ENCODE measurements at regions not wholly inside any gene's neighbourhood (a gene's known extent, or its start where the extent isn't known, plus 50 kb on each side); places are given as distances from the start of the nearest gene placed in this dataset.
"Not testable (repeated sequence)": the region's sequence is repeated elsewhere in the genome, so short reads cannot be mapped to it uniquely, and the experiment has no call there.

- not testable (repeated sequence) for FAIRE-seq
Measured at GRCh38 chr15:29648415-29648814, 173.9 kb downstream of the TJP1 start.

DNA sequence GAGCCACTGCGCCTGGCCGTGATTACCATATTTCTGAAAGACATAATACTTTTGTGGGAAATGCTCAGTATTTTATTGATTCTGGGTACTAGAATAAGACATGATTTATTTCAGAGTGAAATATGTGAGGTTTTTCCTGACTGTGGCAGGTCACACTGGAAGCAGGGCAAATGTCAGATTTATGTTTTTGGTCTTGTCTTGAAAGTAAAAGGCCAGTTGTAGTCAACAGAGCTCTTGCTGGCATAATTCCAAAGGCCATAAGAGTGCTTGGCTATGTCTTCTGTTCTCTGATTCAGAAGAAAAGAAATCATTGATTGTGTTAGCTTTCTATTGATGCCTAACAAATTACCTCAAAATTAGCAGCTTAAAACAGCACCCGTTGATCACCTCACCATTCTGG, 176.4 kb downstream of the TJP1 start:
- no peak for FAIRE-seq

- not testable (repeated sequence) for FAIRE-seq
Measured at GRCh38 chr15:29644361-29644760, 177.9 kb downstream of the TJP1 start.

- FAIRE-seq, result no peak
Measured at GRCh38 chr15:29638781-29639180, 183.5 kb downstream of the TJP1 start.

- FAIRE-seq, result no peak
Measured at GRCh38 chr15:29638011-29638410, 184.3 kb downstream of the TJP1 start.

GRCh38 chr15:29637555-29637954, 184.7 kb downstream of the TJP1 start:
- no peak for FAIRE-seq

GRCh38 chr15:29636921-29637320, 185.3 kb downstream of the TJP1 start:
- no peak for FAIRE-seq

GRCh38 chr15:29636140-29636539, 186.1 kb downstream of the TJP1 start:
- FAIRE-seq, result no peak

DNA sequence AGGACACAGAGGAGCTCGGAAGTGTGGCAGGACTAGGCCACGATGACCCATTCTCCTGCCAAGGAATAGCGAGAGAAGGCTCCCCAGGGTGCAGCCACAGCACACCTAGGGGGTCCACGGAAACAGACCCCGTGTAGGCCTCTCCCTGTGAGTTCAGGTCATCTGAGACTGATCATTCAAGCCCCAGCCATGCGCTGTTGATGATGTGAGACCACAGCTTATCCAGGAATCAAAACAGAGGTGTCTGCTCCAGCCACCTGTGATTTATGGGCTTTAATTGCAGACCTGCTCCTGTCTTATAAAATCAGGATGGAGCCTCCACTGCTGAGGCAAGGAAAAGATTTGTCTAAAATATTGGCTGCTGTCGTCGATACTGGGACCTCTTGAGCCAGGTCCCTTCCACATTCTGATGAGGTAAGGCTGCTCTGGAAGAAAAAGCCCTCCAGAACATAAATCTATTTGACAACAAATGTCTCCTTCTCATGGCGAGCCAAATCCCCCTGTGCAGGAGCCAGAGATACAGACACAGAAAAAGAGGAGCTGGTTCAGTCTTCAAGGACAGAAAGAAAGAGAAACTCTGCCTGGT, 186.7 kb downstream of the TJP1 start:
- no peak for FAIRE-seq

DNA sequence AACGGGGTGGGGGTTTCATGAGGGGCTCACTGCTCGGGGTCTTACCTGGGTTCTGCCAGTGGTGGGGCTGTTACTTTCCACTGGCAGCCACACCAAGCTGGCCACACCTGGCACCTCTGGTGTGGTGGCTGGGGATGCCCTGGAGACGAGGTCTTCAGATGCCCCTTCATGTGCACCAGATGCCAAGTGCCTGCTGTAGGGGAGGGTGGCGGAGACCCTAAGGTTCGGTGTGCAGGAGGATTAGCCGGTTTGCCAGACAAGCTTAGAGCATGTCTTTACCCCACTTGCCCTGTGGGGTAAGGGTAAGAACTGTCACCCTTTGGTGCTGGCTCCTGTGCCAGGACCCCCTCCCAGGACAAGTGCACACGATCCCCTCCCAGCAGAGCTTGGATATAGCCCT, 188.3 kb downstream of the TJP1 start:
- FAIRE-seq, result no peak

DNA sequence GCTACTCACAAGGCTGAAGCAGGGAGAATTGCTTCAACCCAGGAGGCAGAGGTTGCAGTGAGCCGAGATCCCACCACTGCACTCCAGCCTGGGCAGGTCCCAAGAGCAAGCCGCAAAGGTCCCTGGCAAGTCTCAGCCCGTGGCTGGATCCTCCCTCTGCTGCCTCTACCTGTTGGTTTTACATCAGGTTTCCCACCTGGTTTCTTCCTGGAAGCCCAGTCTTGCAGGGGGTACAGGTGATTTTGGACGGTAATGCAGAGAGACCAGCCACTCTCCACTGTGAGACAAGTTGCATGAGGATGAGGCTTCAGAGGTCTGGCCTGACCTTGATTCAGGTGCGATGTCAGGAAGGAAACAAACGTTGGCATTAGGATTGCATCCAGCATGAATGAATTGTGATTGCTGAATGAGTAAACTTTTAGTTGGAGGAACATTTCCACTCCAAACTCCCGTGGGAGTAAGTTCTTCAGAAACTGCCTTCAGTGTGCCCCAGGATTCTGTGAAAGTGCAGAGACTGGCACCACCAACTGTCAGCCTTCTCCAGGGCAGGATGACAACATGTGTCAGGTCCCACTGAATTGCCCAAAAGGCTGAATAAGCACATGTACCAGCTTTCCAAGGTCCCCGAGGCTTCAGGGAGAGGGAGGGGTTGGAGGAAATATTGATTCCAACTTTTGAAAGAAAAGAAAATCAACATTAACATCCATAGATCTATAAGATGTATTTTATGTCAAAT, 189.4 kb downstream of the TJP1 start:
- FAIRE-seq, result no peak

DNA sequence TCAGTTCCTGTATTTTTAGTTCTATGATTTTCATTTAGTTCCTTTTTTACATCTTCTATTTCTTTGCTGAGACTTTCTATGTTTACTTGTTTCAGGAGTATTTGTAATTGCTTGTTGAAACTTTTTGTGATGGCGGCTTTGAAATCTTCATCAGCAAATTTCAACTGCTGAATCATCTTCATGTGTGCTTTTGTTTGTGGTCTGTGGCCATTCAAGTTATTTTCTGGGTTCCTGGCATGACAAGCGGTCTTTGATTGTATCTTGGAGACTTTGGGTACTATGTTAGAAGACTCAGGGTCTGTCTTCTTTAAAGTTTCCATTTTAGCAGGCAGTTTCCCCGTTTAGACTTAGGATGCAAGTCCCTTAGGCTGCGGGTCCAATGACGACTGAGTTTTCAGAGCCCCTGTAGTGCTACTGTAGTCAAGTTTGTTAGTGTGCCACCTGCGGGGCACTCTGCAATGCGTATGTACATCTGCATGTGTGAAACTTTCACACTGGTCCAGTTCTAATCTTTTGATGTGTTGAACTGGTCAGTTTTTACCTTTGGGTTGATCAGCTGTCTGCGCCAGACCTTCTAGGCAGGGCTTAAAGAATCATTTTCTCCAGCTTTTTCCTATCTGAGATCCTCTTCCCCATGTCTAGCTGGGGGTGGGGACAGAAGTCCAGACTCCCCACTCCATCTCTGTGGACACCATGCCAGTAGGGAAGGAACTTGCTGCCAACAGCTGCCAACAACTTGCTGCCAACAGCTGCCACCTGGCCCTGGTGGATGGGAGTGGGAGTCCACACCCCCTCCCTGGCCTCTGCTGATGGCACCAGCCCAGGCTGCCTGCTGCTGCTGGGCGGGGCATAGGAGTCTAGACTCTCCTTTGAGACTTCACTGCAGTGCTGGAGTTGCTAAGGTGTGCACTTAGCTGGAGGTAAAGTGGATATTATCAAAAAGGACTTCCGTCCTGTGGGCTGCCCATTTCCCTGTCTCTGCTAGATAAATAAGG, 190.9 kb downstream of the TJP1 start:
- FAIRE-seq, result no peak

DNA sequence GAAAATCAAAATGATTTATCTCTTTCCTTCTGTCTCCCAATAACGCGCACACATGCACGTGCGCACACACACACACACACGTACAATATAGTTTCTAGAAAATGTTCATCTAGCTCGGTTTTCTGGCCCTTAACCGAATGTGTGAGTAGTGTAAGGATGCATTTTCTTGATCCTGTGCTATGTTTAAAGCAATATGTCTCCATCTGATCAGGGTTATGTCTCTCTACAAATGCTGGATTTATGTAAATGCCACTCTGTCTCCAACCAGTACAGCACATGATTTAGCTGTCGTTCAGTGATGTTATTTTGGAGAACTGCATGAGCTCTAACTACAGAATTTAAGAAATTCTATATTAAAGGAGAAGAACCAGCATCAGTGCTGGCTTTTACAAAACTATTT, 198.0 kb downstream of the TJP1 start:
- no peak for FAIRE-seq

GRCh38 chr15:29623116-29623639, 199.1 kb downstream of the TJP1 start:
- no peak for FAIRE-seq

DNA sequence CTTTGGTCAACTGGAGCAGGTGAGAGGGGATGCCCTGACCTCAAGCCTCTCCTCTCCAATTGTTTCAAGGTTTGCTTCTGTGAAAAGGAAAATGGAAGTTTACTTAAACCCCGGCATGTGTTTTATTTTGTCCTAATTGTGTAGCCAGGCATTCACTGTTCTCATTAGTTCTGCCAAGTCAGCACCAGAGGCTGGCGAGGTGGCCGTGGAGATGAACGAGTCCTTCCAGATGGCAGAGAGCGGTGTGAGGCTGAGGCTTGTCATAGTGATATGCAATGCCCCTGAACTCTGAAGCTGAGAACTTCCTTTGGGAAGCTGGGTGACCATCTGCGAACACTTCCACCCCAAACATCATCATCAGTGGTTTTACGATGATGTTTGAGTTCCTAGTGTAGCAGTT, 199.6 kb downstream of the TJP1 start:
- FAIRE-seq, result no peak

GRCh38 chr15:29621616-29622015, 200.7 kb downstream of the TJP1 start:
- FAIRE-seq, result no peak

- FAIRE-seq, result no peak
Measured at GRCh38 chr15:29618586-29618985, 203.7 kb downstream of the TJP1 start.

DNA sequence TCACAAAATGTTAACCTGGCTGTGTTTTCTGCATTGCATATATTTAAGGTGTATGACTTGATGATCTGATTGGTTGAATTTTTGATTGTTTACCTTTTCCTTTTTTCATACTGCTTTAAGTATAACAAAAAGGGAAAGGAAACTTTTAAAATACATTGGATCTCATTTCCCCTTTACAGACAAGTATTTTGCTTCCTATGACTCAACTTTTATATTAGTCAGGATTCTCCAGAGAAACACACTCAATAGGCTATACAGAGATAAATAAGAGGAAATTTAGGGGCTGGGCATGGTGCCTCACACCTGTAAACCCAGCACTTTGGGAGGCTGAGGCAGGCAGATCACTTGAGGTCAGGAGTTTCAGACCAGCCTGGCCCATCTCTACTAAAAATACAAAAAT, 205.8 kb downstream of the TJP1 start:
- FAIRE-seq, result no peak

GRCh38 chr15:29615791-29616190, 206.5 kb downstream of the TJP1 start:
- no peak for FAIRE-seq

DNA sequence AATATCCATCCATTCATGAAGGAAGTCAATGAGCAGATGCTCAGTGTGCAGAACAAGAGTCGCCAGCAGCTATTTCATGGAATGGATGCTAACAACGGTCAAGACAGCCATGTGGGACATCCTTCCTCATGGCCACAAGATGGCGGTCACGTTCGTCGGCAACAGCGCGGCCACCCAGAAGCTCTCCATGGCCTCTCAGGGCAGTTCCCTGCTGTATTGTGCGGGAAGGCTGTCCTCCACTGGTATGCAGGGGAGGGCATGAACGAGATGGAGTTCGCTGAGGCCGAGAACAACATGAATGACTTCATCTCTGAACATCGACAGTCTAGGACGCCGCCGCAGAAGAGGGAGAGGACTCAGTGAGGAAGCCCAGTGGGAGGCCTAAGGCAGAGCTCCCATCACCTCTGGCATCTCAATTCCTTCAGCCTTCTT, 208.3 kb downstream of the TJP1 start:
- no peak for FAIRE-seq

DNA sequence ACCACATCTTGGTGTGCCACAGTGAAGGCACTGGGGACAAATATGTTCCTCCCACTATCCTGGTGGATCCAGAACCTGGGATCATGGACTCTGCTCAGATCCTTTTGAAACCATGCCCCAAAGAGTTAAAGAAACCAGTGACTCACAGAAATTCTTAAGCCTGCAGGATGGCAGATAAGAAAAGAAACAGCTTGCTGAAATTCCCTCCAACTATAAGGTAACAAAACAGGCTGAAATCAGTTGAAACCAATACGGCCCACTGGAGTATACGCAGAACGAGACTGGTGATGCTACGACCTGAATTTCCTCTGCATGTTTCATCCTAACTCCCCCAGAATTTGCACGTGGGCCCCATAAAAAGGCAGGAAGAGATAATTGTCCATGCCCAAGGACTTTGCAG, 209.6 kb downstream of the TJP1 start:
- no peak for FAIRE-seq

GRCh38 chr15:29612096-29612495, 210.2 kb downstream of the TJP1 start:
- FAIRE-seq, result no peak

- no peak for FAIRE-seq
Measured at GRCh38 chr15:29611057-29611456, 211.2 kb downstream of the TJP1 start.
